Sigmoid colon (tissue), 4 donors: ENCODE measurements at regions not wholly inside any gene's neighbourhood (a gene's known extent, or its start where the extent isn't known, plus 50 kb on each side); places are given as distances from the start of the nearest gene placed in this dataset.

Source experiments
- CTCF ChIP-seq, 4 experiments: fragments of 450-650 bp in 3 of 4; fragments of 200-600 bp in 1 of 4; IDR thresholded peaks; one replicate each; pipeline ENCODE4 v1.5.1; 2016 to 2019; ENCODE audit warnings: antibody characterized with exemption in 4 of 4, mild to moderate bottlenecking in 3 of 4, moderate library complexity in 2 of 4
- EP300 ChIP-seq, 4 donors: sonication (generic); formaldehyde crosslinking; IDR thresholded peaks; one replicate each; pipeline ENCODE4 v1.6.1; 2017; ENCODE audit warnings: antibody characterized with exemption in 4 of 4
- POLR2A ChIP-seq, 2 donors: fragments of 450-650 bp; IDR thresholded peaks; one replicate each; pipeline ENCODE4 v1.6.1; 2016; ENCODE audit warnings: antibody characterized with exemption in 2 of 2, mild to moderate bottlenecking in 2 of 2, moderate library complexity in 2 of 2
- POLR2AphosphoS5 ChIP-seq, 4 donors: sonication (generic); formaldehyde crosslinking; IDR thresholded peaks; one replicate each; pipeline ENCODE4 v1.6.1; 2017; ENCODE audit warnings: antibody characterized with exemption in 4 of 4

GRCh38 chr2:220129391-220129790 is 502.0 kb downstream of the SLC4A3 start:
- TF ChIP-seq CTCF (IDR thresholded peaks at IDR 0.05) = no peak
- no peak for TF ChIP-seq POLR2A (IDR thresholded peaks at IDR 0.05)
- no peak for TF ChIP-seq POLR2AphosphoS5 (IDR thresholded peaks at IDR 0.05)
- TF ChIP-seq EP300 (IDR thresholded peaks at IDR 0.05) = no peak
